Stimulated activated CD4-positive, alpha-beta T cell treated with anti-CD3 and anti-CD28 coated beads, Interleukin-1b, Interleukin-23, amount 100 ng/mL, for 24 hours (primary cell): ENCODE measurements at regions not wholly inside any gene's neighbourhood (a gene's known extent, or its start where the extent isn't known, plus 50 kb on each side); places are given as distances from the start of the nearest gene placed in this dataset.

Source experiments
- DNase-seq, 4 experiments: peaks; one replicate each; pipeline ENCODE4 v3.0.0-alpha.2; 2020; ENCODE audit warnings: low read depth in 4 of 4, low spot score in 1 of 4

GRCh38 chr2:196565106-196565765 lies 74.3 kb upstream of the CCDC150 start:
- DNase-seq = no peak

GRCh38 chr2:196565982-196566381 lies 73.5 kb upstream of the CCDC150 start:
- no peak for DNase-seq

- no peak for DNase-seq
Observed at GRCh38 chr2:196566961-196567666, 72.4 kb upstream of the CCDC150 start.

- DNase-seq = no peak
Observed at GRCh38 chr2:196568506-196568905, 71.0 kb upstream of the CCDC150 start.

- DNase-seq = no peak
Observed at GRCh38 chr2:196584903-196585302, 54.6 kb upstream of the CCDC150 start.

- no peak for DNase-seq
Observed at GRCh38 chr2:196586511-196586991, 53.0 kb upstream of the CCDC150 start.

GRCh38 chr2:196587056-196587455 lies 52.5 kb upstream of the CCDC150 start:
- no peak for DNase-seq

DNA sequence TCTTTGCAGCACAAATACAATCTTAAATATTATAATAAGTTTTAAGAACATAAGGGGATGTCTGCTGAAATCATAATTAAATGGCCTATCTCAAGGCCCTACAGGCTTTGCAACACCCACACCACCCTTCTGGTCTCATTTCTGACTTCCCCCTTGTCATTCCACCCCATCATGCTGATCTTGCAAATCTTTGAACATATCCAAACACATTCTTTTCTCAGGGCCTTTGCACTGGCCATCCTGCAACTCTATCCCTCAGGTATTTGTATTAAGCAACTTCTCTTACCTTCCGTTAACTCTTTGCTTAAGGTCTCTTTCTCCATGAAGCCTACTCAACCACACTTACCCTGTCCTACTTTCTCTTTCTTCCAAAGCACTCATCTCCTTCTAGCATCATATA lies 51.8 kb upstream of the CCDC150 start:
- DNase-seq = no peak

GRCh38 chr2:196589419-196589818 lies 50.1 kb upstream of the CCDC150 start:
- DNase-seq = no peak
